HG02610 (cell line): ENCODE measurements at regions not wholly inside any gene's neighbourhood (a gene's known extent, or its start where the extent isn't known, plus 50 kb on each side); places are given as distances from the start of the nearest gene placed in this dataset.
"Not testable (repeated sequence)": the region's sequence is repeated elsewhere in the genome, so short reads cannot be mapped to it uniquely, and the experiment has no call there.

Experiments
- ATAC-seq: cut with Tn5 transposase; IDR thresholded peaks from one replicate; pipeline ENCODE4 v1.9.1; 2021; ENCODE audit warnings: mild to moderate bottlenecking, moderate library complexity; ENCODE audit not compliant: unreplicated experiment

DNA sequence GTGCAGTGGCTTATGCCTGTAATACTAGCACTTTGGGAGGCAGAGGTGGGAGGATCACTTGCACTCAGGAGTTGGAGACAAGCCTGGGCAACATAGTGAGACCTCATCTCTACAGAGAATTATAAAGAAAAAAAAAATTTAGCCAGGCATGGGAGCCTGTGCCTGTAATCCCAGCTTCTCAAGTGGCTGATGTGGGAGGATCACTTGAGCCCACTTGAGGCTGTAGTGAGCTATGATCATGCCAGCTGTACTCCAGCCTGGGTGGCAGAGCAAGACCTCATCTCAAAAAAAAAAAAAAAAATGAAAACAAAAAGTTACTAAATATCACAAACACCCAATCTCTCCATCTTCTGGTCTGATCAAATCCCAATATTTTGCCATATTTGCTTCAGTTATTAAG lies 142.6 kb downstream of the DAZ2 start:
- not testable (repeated sequence) for ATAC-seq

DNA sequence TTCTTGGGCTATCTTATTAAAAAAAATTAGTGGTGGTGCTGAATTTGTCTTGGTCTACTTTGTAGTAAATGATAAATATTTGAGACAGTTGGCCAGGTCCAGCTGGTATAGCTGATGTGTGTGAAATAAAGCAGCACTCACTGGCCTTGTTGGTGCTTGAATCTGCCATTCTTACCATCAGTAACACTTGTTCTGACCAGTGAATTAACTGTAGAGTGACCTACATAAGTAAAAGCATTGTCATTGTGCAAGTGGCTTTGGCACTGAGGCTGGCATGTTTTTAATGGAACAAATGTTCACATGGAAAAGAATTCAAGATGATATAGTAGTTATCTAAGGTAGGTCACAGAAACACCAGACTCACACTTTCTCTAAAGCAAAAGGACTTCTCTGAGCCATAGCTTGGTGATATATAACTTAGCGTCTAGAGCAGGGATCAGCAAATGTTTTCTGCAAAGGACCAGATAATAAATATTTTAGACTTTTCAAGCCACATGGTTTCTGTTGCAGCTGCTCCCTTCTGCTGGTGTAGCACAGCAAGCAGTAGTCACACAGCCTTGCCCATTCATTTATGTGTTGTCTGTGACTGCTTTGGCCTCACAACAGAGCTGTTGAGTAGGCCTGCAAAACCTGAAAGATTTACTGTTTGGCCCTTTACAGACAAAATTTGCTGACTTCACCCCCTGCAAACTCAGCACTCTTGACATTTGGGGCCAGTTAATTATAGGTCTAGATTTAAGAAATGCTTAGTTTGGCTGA lies 144.1 kb downstream of the DAZ2 start:
- not testable (repeated sequence) for ATAC-seq

DNA sequence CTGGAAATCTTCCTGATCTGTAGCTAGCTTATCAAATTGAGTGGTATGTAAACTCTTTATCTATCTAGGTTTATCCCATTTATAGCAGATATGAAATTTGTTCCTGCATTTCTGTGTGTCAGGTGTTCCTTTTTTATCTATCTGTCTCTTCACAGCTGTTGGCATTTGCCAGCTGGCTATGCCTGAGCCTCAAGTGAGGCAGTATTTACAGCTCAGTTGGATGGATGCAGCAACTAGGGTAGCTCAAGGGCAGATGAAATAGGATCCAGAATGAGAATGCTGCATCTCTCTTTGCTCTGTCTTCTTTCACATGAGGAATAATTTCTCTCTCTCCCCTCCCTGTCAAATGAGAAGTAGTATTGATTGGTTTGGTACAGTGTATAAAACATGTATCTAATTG lies 144.8 kb downstream of the DAZ2 start:
- not testable (repeated sequence) for ATAC-seq

DNA sequence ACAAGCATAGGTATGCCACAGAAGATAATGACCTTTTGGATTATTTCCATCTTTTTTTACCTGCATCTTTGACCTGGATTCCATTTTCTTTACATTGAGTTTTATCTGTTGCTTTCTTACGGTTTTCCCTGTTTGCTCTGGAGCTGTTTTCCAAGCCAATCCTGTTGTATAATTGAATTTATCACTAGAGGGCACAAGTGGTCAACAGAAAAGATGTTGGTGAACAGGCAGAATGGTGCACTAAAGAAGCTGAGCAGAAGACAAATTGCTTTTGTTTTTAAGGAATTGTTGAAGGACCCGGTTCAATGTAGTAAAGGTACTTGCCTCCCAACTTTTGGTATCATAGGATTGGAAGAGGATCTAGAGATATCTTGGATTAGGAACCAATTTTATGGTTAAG lies 177.8 kb downstream of the DAZ2 start:
- ATAC-seq = not testable (repeated sequence)

DNA sequence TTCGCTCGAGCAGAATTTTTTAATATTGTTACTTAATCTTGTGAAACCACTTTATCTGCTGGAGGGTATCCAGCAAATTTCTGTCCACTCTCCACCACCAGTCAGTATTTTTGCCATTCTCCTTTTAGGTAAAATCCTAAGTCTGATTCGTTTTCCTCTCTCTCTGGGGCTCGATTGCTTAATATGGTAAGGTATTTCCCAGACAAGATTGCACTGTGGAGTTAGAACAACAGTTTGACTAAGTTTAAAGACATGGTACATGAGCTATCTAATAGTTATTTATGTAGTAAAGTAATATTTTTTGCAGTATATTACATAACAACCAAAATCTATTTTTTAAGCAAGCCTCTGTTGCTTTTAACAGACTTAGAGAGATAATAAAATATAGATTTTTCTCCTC lies 181.9 kb downstream of the DAZ2 start:
- not testable (repeated sequence) for ATAC-seq

DNA sequence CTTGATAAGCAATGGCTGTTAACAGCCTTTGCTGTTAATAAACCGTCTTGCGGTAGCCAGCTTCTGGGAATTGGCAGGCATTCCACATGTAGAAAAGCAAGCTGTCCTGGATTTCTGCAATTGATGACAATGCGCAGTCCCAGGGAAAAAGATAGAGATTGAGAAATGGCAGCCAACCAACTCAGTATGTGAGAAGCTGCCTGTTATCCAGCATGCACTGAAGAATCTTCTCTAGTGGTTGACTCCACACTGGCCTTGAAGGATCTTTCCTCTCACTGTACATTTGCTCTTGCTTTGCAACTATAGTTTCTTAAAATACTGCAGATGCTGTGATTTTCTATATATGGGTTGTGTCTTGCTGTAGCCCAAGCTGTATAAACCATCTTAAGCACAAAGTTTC lies 182.5 kb downstream of the DAZ2 start:
- ATAC-seq = not testable (repeated sequence)

DNA sequence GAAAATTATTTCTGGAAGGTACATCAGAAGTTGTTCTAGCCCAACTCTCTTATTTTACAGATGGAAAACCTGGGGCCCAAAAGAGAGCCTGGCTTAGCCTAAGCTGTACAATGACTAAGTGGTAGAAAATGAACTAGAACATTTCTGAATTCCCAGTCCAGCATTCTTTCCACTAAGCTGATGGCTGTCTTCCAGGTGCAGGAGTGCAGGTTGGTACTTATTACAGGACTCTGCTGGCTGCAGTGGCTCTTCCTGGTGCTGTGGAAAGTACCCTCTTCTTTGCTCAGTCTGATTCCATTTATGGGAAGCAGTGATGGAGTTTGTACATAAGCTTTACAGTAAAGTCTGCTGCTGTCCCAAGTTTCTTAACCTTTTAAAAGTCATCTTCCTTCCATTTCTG lies 196.6 kb downstream of the DAZ2 start:
- not testable (repeated sequence) for ATAC-seq

DNA sequence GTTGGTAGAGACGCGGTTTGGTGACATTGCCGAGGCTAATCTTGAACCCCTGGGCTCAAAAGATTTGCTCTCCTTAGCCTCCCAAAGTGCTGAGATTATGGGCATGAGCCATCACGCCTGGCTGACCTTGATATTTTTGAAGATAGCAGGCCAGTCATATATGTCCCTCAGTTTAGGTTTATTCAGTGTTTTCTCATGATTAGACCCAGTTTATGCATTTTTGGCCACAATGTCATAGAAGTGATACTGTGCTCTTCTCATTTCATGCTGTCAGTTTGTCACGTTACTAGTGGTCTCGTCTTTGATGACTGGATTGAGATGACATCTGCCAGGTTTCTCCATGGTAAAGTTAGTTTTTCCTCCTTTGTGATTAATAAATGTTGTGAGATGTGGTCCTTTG lies 209.9 kb downstream of the DAZ2 start:
- peak; percentile 69 for ATAC-seq

DNA sequence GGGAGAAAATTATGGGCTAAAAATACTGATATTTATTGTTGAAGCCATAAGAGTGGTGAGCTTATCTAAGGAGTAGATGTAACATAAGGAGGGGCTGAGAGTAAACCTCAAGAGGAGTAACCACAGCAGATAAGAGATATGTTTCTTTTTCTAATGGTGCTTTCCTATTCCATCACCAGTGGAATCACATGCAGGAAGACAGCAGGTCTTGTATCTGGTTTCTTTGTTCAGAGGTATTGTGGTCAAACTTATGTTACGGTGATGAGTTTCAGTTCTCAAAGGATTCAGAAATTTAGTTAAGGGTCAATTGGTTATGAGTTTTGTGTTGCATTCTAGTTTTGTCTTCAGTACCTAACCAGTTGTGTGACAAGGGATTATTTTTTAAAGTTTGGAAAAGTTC lies 225.4 kb downstream of the DAZ2 start:
- peak; percentile 94 for ATAC-seq

DNA sequence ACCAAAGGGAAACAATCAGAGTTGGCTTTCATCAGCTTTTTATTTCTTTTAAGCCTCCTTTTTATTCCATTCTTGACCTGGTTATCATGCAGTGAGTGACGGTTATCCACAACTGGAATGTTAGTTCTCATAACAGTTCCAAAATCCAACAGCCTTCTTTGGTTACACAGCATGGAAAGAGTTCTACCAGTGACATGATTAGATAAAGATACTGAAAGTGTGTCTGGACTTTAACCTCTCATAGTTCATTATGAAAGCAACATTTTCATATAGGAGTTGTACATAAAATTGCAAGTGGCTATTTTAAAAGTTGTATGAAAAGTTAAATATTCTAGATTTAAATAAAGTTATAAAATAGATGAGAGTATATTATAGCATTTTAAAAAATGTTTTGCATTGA lies 225.9 kb downstream of the DAZ2 start:
- ATAC-seq = not testable (repeated sequence)

DNA sequence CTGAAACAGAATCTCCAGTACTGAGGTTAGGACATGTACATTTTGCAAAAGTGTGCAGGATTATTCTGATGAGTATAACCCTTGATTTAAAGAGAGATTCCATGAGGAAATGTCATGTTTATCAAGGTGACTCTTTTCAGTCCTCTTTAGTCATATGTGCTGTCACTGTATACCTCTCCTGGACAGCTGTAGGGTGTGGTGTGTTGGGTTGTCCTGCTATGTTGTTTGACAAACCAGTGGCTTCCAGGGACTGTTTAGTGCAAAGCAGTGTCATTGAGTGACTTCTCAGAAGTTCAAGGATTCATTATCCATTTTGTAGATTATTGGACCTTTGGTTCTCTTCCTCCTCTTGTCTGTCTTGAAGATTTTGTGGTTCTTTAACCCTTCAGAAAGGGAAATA lies 236.3 kb downstream of the DAZ2 start:
- ATAC-seq = not testable (repeated sequence)

DNA sequence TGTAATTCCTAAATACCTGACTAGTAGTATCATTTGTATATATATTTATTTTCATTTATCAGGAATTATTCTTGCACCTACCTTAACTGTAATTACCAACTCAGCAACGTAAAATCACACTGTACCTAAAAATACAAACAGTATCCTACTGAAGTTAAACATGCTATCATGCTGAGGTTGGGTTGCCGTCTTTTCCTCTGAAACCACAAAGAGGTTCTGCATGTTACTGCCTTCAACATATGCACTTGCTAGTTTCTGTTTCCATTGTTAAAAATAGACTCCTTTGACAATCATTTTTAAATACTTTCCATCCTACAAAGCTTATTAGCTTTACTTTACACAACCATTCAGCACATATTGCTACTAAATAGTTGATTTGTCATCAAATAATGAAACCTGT lies 283.6 kb downstream of the DAZ2 start:
- not testable (repeated sequence) for ATAC-seq
